Effector memory CD8-positive, alpha-beta T cell (primary cell): ENCODE measurements at regions not wholly inside any gene's neighbourhood (a gene's known extent, or its start where the extent isn't known, plus 50 kb on each side); places are given as distances from the start of the nearest gene placed in this dataset.
A peak's percentile ranks its signal among the peaks of the same experiment; 100 is the strongest.

Experiments
- ATAC-seq: fragments of 150-1000 bp; cut with Tn5 transposase; replicated peaks from 2 replicates; pipeline ENCODE4 v1.10.0; 2021; ENCODE audit warnings: mild to moderate bottlenecking, moderate library complexity
- DNase-seq, 3 experiments: peaks; one replicate each; pipeline ENCODE4 v3.0.0; 2021
- H3K27ac Mint-ChIP-seq, 2 donors: one replicate each; pipeline ENCODE4 v1.8.0; 2022; ENCODE audit warnings: mild to moderate bottlenecking in 2 of 2, mixed read lengths in 2 of 2, moderate library complexity in 2 of 2
- H3K27me3 Mint-ChIP-seq, 2 donors: one replicate each; pipeline ENCODE4 v1.8.0; 2022; ENCODE audit warnings: mixed read lengths in 2 of 2
- H3K36me3 Mint-ChIP-seq: one replicate; pipeline ENCODE4 v1.8.0; 2022; ENCODE audit warnings: mild to moderate bottlenecking, moderate library complexity, mixed read lengths; ENCODE audit not compliant: insufficient read depth
- H3K4me1 Mint-ChIP-seq, 2 donors: one replicate each; pipeline ENCODE4 v1.8.0; 2022; ENCODE audit warnings: low read depth in 2 of 2, mixed read lengths in 2 of 2
- H3K4me3 Mint-ChIP-seq, 2 donors: one replicate each; pipeline ENCODE4 v1.8.0; 2022; ENCODE audit warnings: mild to moderate bottlenecking in 2 of 2, mixed read lengths in 2 of 2, moderate library complexity in 2 of 2
- H3K9me3 Mint-ChIP-seq, 2 donors: one replicate each; pipeline ENCODE4 v1.8.0; 2022; ENCODE audit warnings: mixed read lengths in 2 of 2

- Mint-ChIP-seq H3K27ac (peak overlapping the region in 1 of 2 donors; percentile 71), H3K4me1 (peaks cover 9 to 10% of the 10 kb centered on the region in 2 donors), H3K36me3 (no peaks in the 10 kb centered on the region), H3K27me3 (no peaks in the 10 kb centered on the region), H3K9me3 (no peaks in the 10 kb centered on the region), H3K4me3 (no peak overlapping the region)
- ATAC-seq: no peak
- no peak for DNase-seq
These were observed 61.0 kb downstream of the POLR2M start for GRCh38 chr15:57767481-57767880.

DNA sequence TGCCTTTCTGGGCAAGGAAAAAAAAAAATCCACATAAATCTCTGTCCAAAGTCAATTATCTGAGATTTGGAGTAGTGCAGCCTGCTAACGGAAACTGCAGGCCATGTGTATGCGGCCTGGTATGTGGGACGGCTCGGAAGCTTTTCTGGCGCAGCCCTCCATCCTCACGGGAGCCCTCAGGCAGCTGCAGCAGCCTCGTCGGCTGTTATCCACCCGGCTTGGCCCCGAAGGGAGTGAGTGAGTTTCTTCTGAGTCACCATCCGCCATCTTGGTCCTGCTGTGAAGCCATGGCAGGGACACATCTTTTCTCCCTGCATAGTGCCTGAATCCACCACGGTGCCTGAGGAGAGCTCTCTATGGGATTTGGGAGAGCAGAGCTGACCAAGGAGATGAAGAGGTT is 62.8 kb downstream of the POLR2M start:
- ATAC-seq (no peak), DNase-seq (no peak)
- Mint-ChIP-seq H3K4me3 (no peak overlapping the region), H3K27ac (no peak overlapping the region), H3K4me1 (peaks cover 9 to 10% of the 10 kb centered on the region in 2 donors), H3K9me3 (no peaks in the 10 kb centered on the region), H3K36me3 (no peaks in the 10 kb centered on the region), H3K27me3 (peaks cover 0 to under 1% of the 10 kb centered on the region in 2 donors)

DNA sequence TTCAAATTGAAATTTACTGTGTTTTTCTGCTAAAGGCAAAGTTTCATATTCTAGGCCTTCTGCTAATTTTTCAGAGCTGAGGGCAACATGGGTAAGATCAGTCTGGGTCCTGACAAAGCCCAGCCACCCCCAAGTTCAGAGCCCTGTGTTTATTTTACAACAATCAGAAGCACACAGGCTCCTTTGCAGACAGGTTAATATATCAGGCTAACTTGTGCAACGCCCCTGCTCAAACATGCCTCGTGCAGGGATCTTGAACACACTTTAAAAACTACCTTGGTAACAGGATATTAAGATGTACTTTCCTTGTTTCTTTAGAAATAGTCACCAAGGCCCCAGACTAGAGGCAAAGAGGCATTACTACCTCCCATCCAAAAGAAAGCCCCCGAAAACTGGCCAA is 64.0 kb downstream of the POLR2M start:
- DNase-seq: no peak
- Mint-ChIP-seq H3K4me3 (no peak overlapping the region), H3K4me1 (peaks cover 9 to 10% of the 10 kb centered on the region in 2 donors), H3K27ac (no peak overlapping the region), H3K27me3 (peaks cover 0 to 4% of the 10 kb centered on the region in 2 donors), H3K36me3 (no peaks in the 10 kb centered on the region), H3K9me3 (no peaks in the 10 kb centered on the region)
- ATAC-seq: no peak

- no peak for DNase-seq
- peaks cover 0 to 4% of the 10 kb centered on the region in 2 donors for H3K27me3 Mint-ChIP-seq
These were observed 65.9 kb downstream of the POLR2M start for GRCh38 chr15:57772223-57772957.

GRCh38 chr15:57773051-57773450 is 66.5 kb downstream of the POLR2M start:
- no peaks in the 10 kb centered on the region for H3K9me3 Mint-ChIP-seq
- DNase-seq: no peak
- no peak overlapping the region for H3K4me3 Mint-ChIP-seq
- no peak for ATAC-seq
- peaks cover 0 to 4% of the 10 kb centered on the region in 2 donors for H3K27me3 Mint-ChIP-seq
- H3K4me1 Mint-ChIP-seq: peaks cover 0 to 3% of the 10 kb centered on the region in 2 donors
- H3K27ac Mint-ChIP-seq: no peak overlapping the region
- no peaks in the 10 kb centered on the region for H3K36me3 Mint-ChIP-seq

More at GRCh38 chr15:57772223-57772957, 65.9 kb downstream of the POLR2M start:
- Mint-ChIP-seq H3K4me1 (peaks cover 6 to 7% of the 10 kb centered on the region in 2 donors), H3K9me3 (no peaks in the 10 kb centered on the region), H3K4me3 (no peak overlapping the region), H3K36me3 (no peaks in the 10 kb centered on the region), H3K27ac (no peak overlapping the region)
- ATAC-seq: no peak

GRCh38 chr15:57777003-57777402 is 70.5 kb downstream of the POLR2M start:
- H3K27ac Mint-ChIP-seq: no peak overlapping the region
- H3K36me3 Mint-ChIP-seq: no peaks in the 10 kb centered on the region

DNA sequence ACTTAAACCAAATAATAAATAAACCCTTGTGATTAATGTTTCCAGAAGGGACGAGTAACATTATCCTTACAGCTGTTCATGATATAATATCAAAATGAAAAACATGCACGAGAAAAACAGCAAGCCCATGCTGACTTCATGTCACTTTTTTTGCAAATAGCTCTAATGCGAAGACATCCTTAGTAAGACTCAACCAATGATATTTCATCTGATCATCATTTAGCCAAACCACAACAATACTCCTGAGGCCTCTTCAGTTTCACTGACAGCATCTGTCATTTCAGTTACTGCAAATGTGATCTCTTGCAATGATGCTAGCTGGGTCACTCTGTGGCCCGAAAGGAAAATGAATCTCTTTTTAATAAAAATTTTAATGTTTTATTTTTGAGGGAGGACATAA is 74.0 kb downstream of the POLR2M start:
- H3K36me3 Mint-ChIP-seq: no peaks in the 10 kb centered on the region
- H3K9me3 Mint-ChIP-seq: no peaks in the 10 kb centered on the region
- DNase-seq (no peak), ATAC-seq (no peak)
- no peak overlapping the region for H3K4me3 Mint-ChIP-seq
- H3K4me1 Mint-ChIP-seq: peaks cover 1 to 6% of the 10 kb centered on the region in 2 donors
- no peak overlapping the region for H3K27ac Mint-ChIP-seq
- H3K27me3 Mint-ChIP-seq: peaks cover 14 to 26% of the 10 kb centered on the region in 2 donors

More at GRCh38 chr15:57777003-57777402, 70.5 kb downstream of the POLR2M start:
- H3K9me3 Mint-ChIP-seq: no peaks in the 10 kb centered on the region
- DNase-seq (no peak), ATAC-seq (no peak)
- peaks cover 2 to 4% of the 10 kb centered on the region in 2 donors for H3K27me3 Mint-ChIP-seq
- H3K4me1 Mint-ChIP-seq: peaks cover 1 to 6% of the 10 kb centered on the region in 2 donors
- H3K4me3 Mint-ChIP-seq: no peak overlapping the region

- Mint-ChIP-seq H3K36me3 (no peaks in the 10 kb centered on the region), H3K4me1 (peaks cover 1 to 6% of the 10 kb centered on the region in 2 donors), H3K27me3 (peaks cover 29 to 38% of the 10 kb centered on the region in 2 donors), H3K4me3 (no peak overlapping the region), H3K27ac (no peak overlapping the region), H3K9me3 (no peaks in the 10 kb centered on the region)
- ATAC-seq: no peak
- DNase-seq: no peak
These were observed 76.2 kb downstream of the POLR2M start for GRCh38 chr15:57782731-57783130.

DNA sequence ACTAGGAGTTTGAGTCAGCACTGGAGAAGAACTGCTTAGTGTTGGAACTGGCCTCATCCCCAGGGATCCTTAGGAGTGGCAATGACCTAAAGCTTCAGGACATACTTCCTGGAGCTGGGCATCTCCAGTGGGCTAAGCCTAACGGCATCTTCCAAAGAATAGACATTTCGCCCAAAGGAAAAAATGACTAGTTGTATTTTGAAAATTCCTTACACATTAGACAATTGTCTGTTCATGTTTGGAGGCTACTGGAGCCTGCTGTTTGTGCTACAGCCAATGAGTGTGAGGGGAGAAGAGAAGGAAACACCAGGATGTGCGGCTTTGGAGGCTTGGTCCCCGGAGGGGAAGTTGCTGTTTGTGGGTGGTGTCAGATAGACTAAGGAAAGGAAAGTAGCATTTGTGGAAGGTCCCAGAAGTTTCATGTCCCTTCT is 77.6 kb downstream of the POLR2M start:
- Mint-ChIP-seq H3K27me3 (peaks cover 40 to 48% of the 10 kb centered on the region in 2 donors), H3K4me1 (peaks cover under 1% of the 10 kb centered on the region in 2 donors), H3K9me3 (no peaks in the 10 kb centered on the region), H3K4me3 (no peak overlapping the region), H3K27ac (no peak overlapping the region), H3K36me3 (no peaks in the 10 kb centered on the region)
- no peak for ATAC-seq
- DNase-seq: no peak

GRCh38 chr15:57785039-57785438 is 78.5 kb downstream of the POLR2M start:
- Mint-ChIP-seq H3K9me3 (no peaks in the 10 kb centered on the region), H3K4me1 (no peaks in the 10 kb centered on the region), H3K36me3 (no peaks in the 10 kb centered on the region), H3K4me3 (no peak overlapping the region), H3K27me3 (peaks cover 41 to 57% of the 10 kb centered on the region in 2 donors), H3K27ac (no peak overlapping the region)
- no peak for DNase-seq
- no peak for ATAC-seq

DNA sequence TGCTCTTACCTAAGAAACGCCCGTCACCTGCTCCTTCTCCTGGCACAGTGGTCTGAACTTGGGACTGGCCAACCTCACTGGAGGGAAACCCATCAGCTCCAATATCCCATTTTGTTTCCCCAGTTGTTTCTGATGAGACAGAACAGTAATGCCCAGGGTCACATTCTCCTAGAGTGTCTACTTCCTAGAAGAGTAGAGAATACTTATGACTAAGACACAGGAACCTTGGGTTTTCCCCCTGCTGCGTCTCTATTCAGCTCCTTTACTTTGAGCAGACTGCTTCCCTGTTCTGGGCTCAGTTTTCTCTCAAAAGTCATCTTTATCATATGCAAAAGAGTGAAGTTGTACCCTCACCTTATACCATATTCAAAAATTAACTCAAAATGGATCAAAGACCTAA is 79.4 kb downstream of the POLR2M start:
- Mint-ChIP-seq H3K36me3 (no peaks in the 10 kb centered on the region), H3K9me3 (no peaks in the 10 kb centered on the region), H3K4me1 (no peaks in the 10 kb centered on the region), H3K4me3 (no peak overlapping the region), H3K27me3 (peaks cover 45 to 67% of the 10 kb centered on the region in 2 donors), H3K27ac (no peak overlapping the region)
- DNase-seq (no peak), ATAC-seq (no peak)

GRCh38 chr15:57789225-57789624 is 82.7 kb downstream of the POLR2M start:
- H3K27me3 Mint-ChIP-seq: peaks cover 53 to 75% of the 10 kb centered on the region in 2 donors
- H3K36me3 Mint-ChIP-seq: no peaks in the 10 kb centered on the region
- H3K9me3 Mint-ChIP-seq: no peaks in the 10 kb centered on the region
- no peaks in the 10 kb centered on the region for H3K4me1 Mint-ChIP-seq
- no peak overlapping the region for H3K4me3 Mint-ChIP-seq
- no peak for ATAC-seq
- no peak overlapping the region for H3K27ac Mint-ChIP-seq
- DNase-seq: no peak

DNA sequence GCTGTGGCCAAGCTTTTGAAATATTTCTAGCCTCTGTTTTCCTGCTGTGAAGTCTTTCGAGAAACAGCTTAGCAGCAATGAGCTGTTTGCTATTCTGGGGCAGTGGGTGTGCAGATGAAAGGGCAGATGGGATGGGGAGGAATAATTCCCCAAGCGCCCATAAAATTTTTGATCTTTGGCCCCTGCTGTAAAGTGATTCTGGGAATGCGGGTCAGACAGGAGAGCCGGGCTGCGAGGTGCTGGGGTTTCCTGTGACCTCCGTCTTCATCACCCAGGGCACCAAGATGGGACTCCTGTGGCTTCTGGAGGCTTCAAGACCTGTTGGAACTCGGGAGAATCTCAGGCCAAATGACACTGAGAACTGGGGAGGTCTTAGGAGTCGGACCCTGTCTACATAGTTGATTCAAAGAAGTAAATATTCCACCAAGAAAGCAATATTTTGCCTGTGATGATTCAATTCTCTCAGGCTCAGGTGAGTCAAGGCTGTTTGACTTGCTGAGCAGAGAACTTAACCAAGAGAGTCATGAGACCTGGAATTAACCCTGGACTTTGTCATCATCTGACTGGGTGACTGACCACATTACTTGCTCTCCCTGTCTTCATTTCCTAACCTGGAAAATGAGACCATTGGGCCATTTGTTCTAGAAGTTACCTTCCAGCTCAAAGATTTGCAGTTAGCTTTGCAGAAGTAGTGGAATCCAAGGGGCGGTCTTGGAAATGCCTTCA is 86.4 kb downstream of the POLR2M start:
- Mint-ChIP-seq H3K27me3 (peaks cover 32 to 67% of the 10 kb centered on the region in 2 donors), H3K27ac (no peak overlapping the region), H3K9me3 (no peaks in the 10 kb centered on the region), H3K36me3 (no peaks in the 10 kb centered on the region), H3K4me3 (no peak overlapping the region), H3K4me1 (no peaks in the 10 kb centered on the region)
- no peak for DNase-seq
- no peak for ATAC-seq

GRCh38 chr15:57795261-57795660 is 88.7 kb downstream of the POLR2M start:
- Mint-ChIP-seq H3K27ac (no peak overlapping the region), H3K36me3 (no peaks in the 10 kb centered on the region), H3K27me3 (peaks cover 28 to 57% of the 10 kb centered on the region in 2 donors), H3K4me3 (no peak overlapping the region), H3K4me1 (no peaks in the 10 kb centered on the region), H3K9me3 (no peaks in the 10 kb centered on the region)
- ATAC-seq (no peak), DNase-seq (no peak)
